Gastrocnemius medialis (tissue), 4 donors: ENCODE measurements at regions not wholly inside any gene's neighbourhood (a gene's known extent, or its start where the extent isn't known, plus 50 kb on each side); places are given as distances from the start of the nearest gene placed in this dataset.

Experiments used
- ATAC-seq, 2 donors: fragments of 150-250 bp; one replicate each; pipeline ENCODE4 v1.9.1; 2016
- DNase-seq, 2 donors: peaks; one replicate each; pipeline ENCODE4 v3.0.0-alpha.2; 2019
- H3K27ac ChIP-seq, 4 donors: fragments of 200-600 bp; sonication (generic); 1 replicate in 1 of 4; 2 replicates in 3 of 4; pipeline ENCODE4 v1.5.1; 2016 to 2018; ENCODE audit warnings: mild to moderate bottlenecking in 2 of 4, moderate library complexity in 1 of 4
- H3K27me3 ChIP-seq, 3 donors: fragments of 200-600 bp; sonication (generic) in 2 of 3; 1 replicate in 1 of 3; 2 replicates in 2 of 3; pipeline versions ENCODE4 v1.5.1 to v1.6.0; 2016 to 2019; ENCODE audit warnings: mild to moderate bottlenecking in 1 of 3, moderate library complexity in 1 of 3
- H3K36me3 ChIP-seq, 2 donors: fragments of 200-600 bp; sonication (generic) in 1 of 2; one replicate each; pipeline ENCODE4 v1.5.1; 2017 to 2018
- H3K4me1 ChIP-seq, 2 donors: fragments of 200-600 bp; sonication (generic) in 1 of 2; one replicate each; pipeline ENCODE4 v1.5.1; 2016 to 2017; ENCODE audit warnings: mild to moderate bottlenecking in 2 of 2
- H3K4me3 ChIP-seq, 4 donors: fragments of 200-600 bp; sonication (generic) in 3 of 4; 1 replicate in 1 of 4; 2 replicates in 3 of 4; pipeline ENCODE4 v1.5.1; 2016 to 2019; ENCODE audit warnings: mild to moderate bottlenecking in 2 of 4
- H3K9me3 ChIP-seq, 3 donors: fragments of 200-600 bp; sonication (generic) in 2 of 3; 1 replicate in 1 of 3; 2 replicates in 2 of 3; pipeline ENCODE4 v1.5.1; 2016 to 2019
- POLR2A ChIP-seq, 2 donors: fragments of 450-650 bp; IDR thresholded peaks; one replicate each; pipeline ENCODE4 v1.6.1; 2017; ENCODE audit warnings: antibody characterized with exemption in 2 of 2, mild to moderate bottlenecking in 2 of 2, moderate library complexity in 2 of 2
- in situ Hi-C, 4 donors: fragments of 200-750 bp; cut with MboI; loops; one replicate each; pipeline versions ENCODE4 v1.15.0 to v1.8.0; 2017; ENCODE audit warnings: low sequenced_read_pairs in 4 of 4
- intact Hi-C: fragments of 100-400 bp; cut with DNase I; formaldehyde crosslinking; loops from one replicate; pipeline ENCODE4 v1.15.1; 2023; ENCODE audit warnings: low total_unique reads
- TF ChIP-seq, protein P1 (sequence below), 5 experiments: fragments of 450-650 bp in 3 of 5; fragments of 200-600 bp in 2 of 5; sonication (generic) in 2 of 5; IDR thresholded peaks in 4 of 5; conservative IDR thresholded peaks in 1 of 5; 1 replicate in 4 of 5; 2 replicates in 1 of 5; pipeline ENCODE4 v1.5.1; 2016 to 2019; ENCODE audit warnings: antibody characterized with exemption in 5 of 5, mild to moderate bottlenecking in 3 of 5, moderate library complexity in 3 of 5

GRCh38 chr5:35306716-35307365, 76.6 kb upstream of the PRLR start:
- Histone ChIP-seq H3K4me1 (no peaks in the 10 kb centered on the region), H3K27ac (no peak overlapping the region), H3K36me3 (no peaks in the 10 kb centered on the region), H3K4me3 (no peak overlapping the region), H3K27me3 (no peaks in the 10 kb centered on the region), H3K9me3 (no peaks in the 10 kb centered on the region)
- ATAC-seq (no peak), DNase-seq (no peak)
- in situ Hi-C loops, result no loop called here
- TF ChIP-seq POLR2A (IDR thresholded peaks at IDR 0.05), result no peak
- TF ChIP-seq, protein P1, sequence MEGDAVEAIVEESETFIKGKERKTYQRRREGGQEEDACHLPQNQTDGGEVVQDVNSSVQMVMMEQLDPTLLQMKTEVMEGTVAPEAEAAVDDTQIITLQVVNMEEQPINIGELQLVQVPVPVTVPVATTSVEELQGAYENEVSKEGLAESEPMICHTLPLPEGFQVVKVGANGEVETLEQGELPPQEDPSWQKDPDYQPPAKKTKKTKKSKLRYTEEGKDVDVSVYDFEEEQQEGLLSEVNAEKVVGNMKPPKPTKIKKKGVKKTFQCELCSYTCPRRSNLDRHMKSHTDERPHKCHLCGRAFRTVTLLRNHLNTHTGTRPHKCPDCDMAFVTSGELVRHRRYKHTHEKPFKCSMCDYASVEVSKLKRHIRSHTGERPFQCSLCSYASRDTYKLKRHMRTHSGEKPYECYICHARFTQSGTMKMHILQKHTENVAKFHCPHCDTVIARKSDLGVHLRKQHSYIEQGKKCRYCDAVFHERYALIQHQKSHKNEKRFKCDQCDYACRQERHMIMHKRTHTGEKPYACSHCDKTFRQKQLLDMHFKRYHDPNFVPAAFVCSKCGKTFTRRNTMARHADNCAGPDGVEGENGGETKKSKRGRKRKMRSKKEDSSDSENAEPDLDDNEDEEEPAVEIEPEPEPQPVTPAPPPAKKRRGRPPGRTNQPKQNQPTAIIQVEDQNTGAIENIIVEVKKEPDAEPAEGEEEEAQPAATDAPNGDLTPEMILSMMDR (IDR thresholded peaks at IDR 0.05 in 4 of 5, conservative IDR thresholded peaks at IDR 0.05 in 1 of 5), result no peak
- intact Hi-C loops, result no loop called here

GRCh38 chr5:35305336-35306020, 75.2 kb upstream of the PRLR start:
- H3K36me3 ChIP-seq, result no peaks in the 10 kb centered on the region
- no peak overlapping the region for H3K4me3 ChIP-seq
- DNase-seq, result no peak
- TF ChIP-seq, protein P1 (IDR thresholded peaks at IDR 0.05 in 4 of 5, conservative IDR thresholded peaks at IDR 0.05 in 1 of 5), result no peak
- TF ChIP-seq POLR2A (IDR thresholded peaks at IDR 0.05), result no peak
- no peaks in the 10 kb centered on the region for H3K4me1 ChIP-seq
- H3K27me3 ChIP-seq, result no peaks in the 10 kb centered on the region
- no peak overlapping the region for H3K27ac ChIP-seq
- no peak for ATAC-seq
- intact Hi-C loops (no loop called here), in situ Hi-C loops (no loop called here)
- no peaks in the 10 kb centered on the region for H3K9me3 ChIP-seq

DNA sequence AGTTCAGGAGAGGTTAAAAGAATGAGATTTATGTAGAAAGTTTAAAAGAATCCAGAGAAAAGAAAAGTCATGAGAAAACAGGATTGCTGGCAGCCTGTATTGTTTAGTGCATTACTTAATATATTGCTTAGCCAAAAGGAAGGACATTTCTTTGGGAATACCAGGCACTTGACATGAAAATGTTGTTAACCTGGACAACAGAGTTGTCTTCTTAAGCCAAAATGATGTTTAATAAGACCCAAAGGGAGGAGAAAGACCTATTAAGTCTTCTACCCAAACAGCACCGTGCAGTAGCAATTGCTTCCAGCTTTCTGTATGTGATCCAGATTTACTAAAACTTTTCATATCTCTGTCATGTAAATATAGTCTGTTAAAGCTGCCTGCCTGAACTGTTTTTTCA, 74.0 kb upstream of the PRLR start:
- TF ChIP-seq POLR2A (IDR thresholded peaks at IDR 0.05), result no peak
- TF ChIP-seq, protein P1 (IDR thresholded peaks at IDR 0.05 in 4 of 5, conservative IDR thresholded peaks at IDR 0.05 in 1 of 5), result no peak
- no peaks in the 10 kb centered on the region for H3K9me3 ChIP-seq
- H3K4me1 ChIP-seq, result no peaks in the 10 kb centered on the region
- H3K27me3 ChIP-seq, result no peaks in the 10 kb centered on the region
- no peaks in the 10 kb centered on the region for H3K36me3 ChIP-seq
- no peak for ATAC-seq
- no peak overlapping the region for H3K4me3 ChIP-seq
- no peak for DNase-seq
- in situ Hi-C loops (no loop called here), intact Hi-C loops (no loop called here)
- no peak overlapping the region for H3K27ac ChIP-seq

DNA sequence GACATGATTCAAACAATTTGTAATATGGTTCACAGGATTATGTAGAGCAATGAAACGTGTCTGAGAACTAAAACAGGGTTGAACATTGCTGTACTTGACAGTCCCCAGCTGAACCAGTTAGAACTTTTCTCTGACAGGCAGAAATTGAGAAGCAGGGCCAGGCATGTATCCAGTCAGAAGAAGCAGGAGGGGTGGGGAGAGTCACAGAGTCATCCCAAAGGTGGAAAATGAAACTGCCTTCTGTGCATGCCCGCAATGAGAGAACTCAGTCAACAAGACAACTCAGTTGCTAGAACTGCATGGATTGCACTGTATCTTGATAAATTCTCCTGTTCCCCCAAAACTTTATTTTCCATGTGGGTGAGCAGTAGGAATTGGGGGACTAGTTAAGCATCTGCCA, 72.9 kb upstream of the PRLR start:
- ATAC-seq (no peak), DNase-seq (no peak)
- Histone ChIP-seq H3K36me3 (no peaks in the 10 kb centered on the region), H3K4me1 (no peaks in the 10 kb centered on the region), H3K27me3 (no peaks in the 10 kb centered on the region), H3K9me3 (no peaks in the 10 kb centered on the region), H3K4me3 (no peak overlapping the region), H3K27ac (no peak overlapping the region)
- TF ChIP-seq, protein P1 (IDR thresholded peaks at IDR 0.05 in 4 of 5, conservative IDR thresholded peaks at IDR 0.05 in 1 of 5), result no peak
- TF ChIP-seq POLR2A (IDR thresholded peaks at IDR 0.05), result no peak
- in situ Hi-C loops, result no loop called here
- intact Hi-C loops, result no loop called here
